Adrenal gland (tissue), 9 donors: ENCODE measurements at regions not wholly inside any gene's neighbourhood (a gene's known extent, or its start where the extent isn't known, plus 50 kb on each side); places are given as distances from the start of the nearest gene placed in this dataset.

ENCODE experiments used
- DNase-seq, 7 donors: peaks; one replicate each; pipeline ENCODE4 v3.0.0-alpha.2; 2019 to 2020
- H3K27ac ChIP-seq, 5 donors: fragments of 200-600 bp; sonication (generic) in 4 of 5; 1 replicate in 3 of 5; 2 replicates in 2 of 5; pipeline versions ENCODE4 v1.5.1 to v1.8.0; 2016 to 2020; ENCODE audit warnings: mild to moderate bottlenecking in 1 of 5
- H3K27me3 ChIP-seq: fragments of 200-600 bp; 2 replicates; pipeline ENCODE4 v1.8.0; 2021
- H3K36me3 ChIP-seq, 2 donors: fragments of 200-600 bp; replicated peaks in 1 of 2; 1 replicate in 1 of 2; 2 replicates in 1 of 2; pipeline versions ENCODE4 v1.5.1 to v1.8.0; 2018 to 2022
- H3K4me1 ChIP-seq, 2 donors: fragments of 200-600 bp; replicated peaks in 1 of 2; 1 replicate in 1 of 2; 2 replicates in 1 of 2; pipeline versions ENCODE4 v1.5.1 to v1.8.0; 2018 to 2021
- H3K4me3 ChIP-seq, 4 donors: fragments of 200-600 bp; sonication (generic) in 3 of 4; one replicate each; pipeline ENCODE4 v1.5.1; 2016 to 2018
- H3K9me3 ChIP-seq, 3 donors: fragments of 200-600 bp; sonication (generic) in 1 of 3; replicated peaks in 1 of 3; 1 replicate in 2 of 3; 2 replicates in 1 of 3; pipeline versions ENCODE4 v1.5.1 to v1.8.0; 2016 to 2021
- POLR2A ChIP-seq, 2 donors: fragments of 450-650 bp; IDR thresholded peaks; one replicate each; pipeline ENCODE4 v1.6.1; 2017; ENCODE audit warnings: antibody characterized with exemption in 2 of 2, mild to moderate bottlenecking in 2 of 2, moderate library complexity in 1 of 2
- WGBS, 4 donors: extraction: QIAGEN DNeasy Blood & Tissue Kit in 2 of 4; methylation state at CpG; one replicate each; pipeline versions ENCODE4 v1.1.5 to v1.1.7; 2013 to 2017; 5-methylcytosine and 5-hydroxymethylcytosine counted together
- intact Hi-C, 2 donors: fragments of 100-400 bp; cut with DNase I; formaldehyde crosslinking; loops; one replicate each; pipeline versions ENCODE4 v1.14.1 to v1.15.0; 2022 to 2023
- TF ChIP-seq, protein P1 (sequence below), 6 experiments: fragments of 450-650 bp in 4 of 6; fragments of 200-600 bp in 2 of 6; sonication (generic) in 1 of 6; IDR thresholded peaks; 1 replicate in 5 of 6; 2 replicates in 1 of 6; pipeline versions ENCODE4 v1.5.1 to v1.8.0; 2016 to 2021; ENCODE audit warnings: antibody characterized with exemption in 6 of 6, mild to moderate bottlenecking in 2 of 6, moderate library complexity in 1 of 6
- donor health status: healthy with polysubstance abuse.
- donor health status: Bipolar disorder and iron deficiency.
- donor health status: DM: yes; HTN: yes; CAD: no.
- donor health status: DM: no; HTN: no; CAD: no.
- donor health status: DM: no; HTN: no; CAD: no.

DNA sequence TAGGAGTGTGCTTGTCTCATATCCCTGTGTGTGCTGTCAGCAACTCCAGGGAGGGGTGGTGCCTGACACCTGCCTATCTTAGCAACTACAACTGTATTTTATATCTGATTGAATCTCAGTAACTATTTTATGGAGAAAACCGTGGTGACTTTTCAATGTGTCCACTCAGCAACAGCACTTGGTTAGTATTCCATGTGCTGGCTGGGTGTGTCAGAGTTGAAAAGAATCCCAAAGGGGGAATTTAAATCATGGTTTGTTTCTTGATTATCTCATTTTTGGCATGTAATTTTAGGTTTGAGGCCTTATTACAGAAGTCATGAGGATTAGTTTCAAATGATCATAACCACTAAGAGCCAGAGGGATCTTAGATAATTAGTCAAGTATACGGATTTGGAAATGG lies 425.7 kb upstream of the FZD8 start:
- Histone ChIP-seq H3K9me3 (no peaks in the 10 kb centered on the region), H3K36me3 (no peaks in the 10 kb centered on the region), H3K4me3 (no peak overlapping the region), H3K27me3 (peaks cover 4% of the 10 kb centered on the region), H3K27ac (no peak overlapping the region), H3K4me1 (no peaks in the 10 kb centered on the region)
- WGBS, 4 donors: 68 to 85% (median 73%) methylated on average over 2 of the region's 2 CpGs
- intact Hi-C loops: no loop called here
- TF ChIP-seq POLR2A (IDR thresholded peaks at IDR 0.05): no peak
- TF ChIP-seq, protein P1, sequence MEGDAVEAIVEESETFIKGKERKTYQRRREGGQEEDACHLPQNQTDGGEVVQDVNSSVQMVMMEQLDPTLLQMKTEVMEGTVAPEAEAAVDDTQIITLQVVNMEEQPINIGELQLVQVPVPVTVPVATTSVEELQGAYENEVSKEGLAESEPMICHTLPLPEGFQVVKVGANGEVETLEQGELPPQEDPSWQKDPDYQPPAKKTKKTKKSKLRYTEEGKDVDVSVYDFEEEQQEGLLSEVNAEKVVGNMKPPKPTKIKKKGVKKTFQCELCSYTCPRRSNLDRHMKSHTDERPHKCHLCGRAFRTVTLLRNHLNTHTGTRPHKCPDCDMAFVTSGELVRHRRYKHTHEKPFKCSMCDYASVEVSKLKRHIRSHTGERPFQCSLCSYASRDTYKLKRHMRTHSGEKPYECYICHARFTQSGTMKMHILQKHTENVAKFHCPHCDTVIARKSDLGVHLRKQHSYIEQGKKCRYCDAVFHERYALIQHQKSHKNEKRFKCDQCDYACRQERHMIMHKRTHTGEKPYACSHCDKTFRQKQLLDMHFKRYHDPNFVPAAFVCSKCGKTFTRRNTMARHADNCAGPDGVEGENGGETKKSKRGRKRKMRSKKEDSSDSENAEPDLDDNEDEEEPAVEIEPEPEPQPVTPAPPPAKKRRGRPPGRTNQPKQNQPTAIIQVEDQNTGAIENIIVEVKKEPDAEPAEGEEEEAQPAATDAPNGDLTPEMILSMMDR (IDR thresholded peaks at IDR 0.05): no peak
- no peak for DNase-seq

DNA sequence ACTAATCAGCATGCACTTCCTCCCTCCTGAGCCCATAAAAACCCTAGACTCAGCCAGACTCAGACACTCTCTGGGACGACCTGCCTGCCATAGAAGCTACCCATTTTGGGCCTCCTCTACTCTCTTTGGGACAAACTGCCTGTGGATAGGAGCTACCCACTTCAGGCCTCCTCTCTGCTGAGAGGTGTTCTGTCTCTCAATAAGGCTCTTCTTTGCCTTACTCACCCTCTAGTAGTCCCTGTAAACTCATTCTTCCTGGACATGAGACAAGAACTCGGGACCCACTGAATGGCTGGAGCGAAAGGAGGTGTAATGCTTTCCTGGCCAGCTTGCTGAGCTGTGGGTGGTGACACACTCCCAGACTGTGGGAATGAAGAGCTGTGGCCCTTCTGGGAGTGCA lies 424.8 kb upstream of the FZD8 start:
- Histone ChIP-seq H3K27me3 (peaks cover 4% of the 10 kb centered on the region), H3K4me1 (no peaks in the 10 kb centered on the region), H3K27ac (no peak overlapping the region), H3K9me3 (no peaks in the 10 kb centered on the region), H3K36me3 (no peaks in the 10 kb centered on the region), H3K4me3 (no peak overlapping the region)
- no peak for DNase-seq
- TF ChIP-seq, protein P1 (IDR thresholded peaks at IDR 0.05): no peak
- TF ChIP-seq POLR2A (IDR thresholded peaks at IDR 0.05): no peak
- intact Hi-C loops: no loop called here
- WGBS, 4 donors: 94 to 100% (median 98%) methylated on average over 3 of the region's 3 CpGs

DNA sequence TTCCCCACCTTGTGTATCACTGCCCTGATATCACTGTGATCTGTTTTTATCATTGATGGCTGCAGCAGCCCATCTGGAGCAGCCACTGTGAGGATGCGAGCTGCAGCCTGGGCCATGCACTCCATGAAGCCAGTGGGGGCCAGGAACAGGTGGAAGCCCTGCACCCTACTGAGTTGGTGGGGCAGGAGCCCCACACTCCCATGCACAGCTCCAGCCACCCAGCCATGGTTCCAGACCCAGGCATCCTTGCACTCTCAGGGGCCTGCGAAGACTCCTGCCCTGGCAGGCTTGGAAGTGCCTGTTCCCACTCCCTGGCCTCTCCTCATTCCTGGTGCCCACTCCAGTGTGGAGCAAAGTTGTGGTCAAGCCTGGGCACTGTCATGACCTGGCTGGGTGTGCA lies 424.0 kb upstream of the FZD8 start:
- no peaks in the 10 kb centered on the region for H3K36me3 ChIP-seq
- H3K4me1 ChIP-seq: no peaks in the 10 kb centered on the region
- 80 to 100% (median 90%) methylated on average over 1 to 2 of the region's 2 CpGs for WGBS, 4 donors
- peaks cover 4% of the 10 kb centered on the region for H3K27me3 ChIP-seq
- TF ChIP-seq, protein P1 (IDR thresholded peaks at IDR 0.05): no peak
- no peak for TF ChIP-seq POLR2A (IDR thresholded peaks at IDR 0.05)
- no peak overlapping the region for H3K4me3 ChIP-seq
- intact Hi-C loops: no loop called here
- DNase-seq: no peak
- H3K9me3 ChIP-seq: no peaks in the 10 kb centered on the region
- H3K27ac ChIP-seq: no peak overlapping the region

DNA sequence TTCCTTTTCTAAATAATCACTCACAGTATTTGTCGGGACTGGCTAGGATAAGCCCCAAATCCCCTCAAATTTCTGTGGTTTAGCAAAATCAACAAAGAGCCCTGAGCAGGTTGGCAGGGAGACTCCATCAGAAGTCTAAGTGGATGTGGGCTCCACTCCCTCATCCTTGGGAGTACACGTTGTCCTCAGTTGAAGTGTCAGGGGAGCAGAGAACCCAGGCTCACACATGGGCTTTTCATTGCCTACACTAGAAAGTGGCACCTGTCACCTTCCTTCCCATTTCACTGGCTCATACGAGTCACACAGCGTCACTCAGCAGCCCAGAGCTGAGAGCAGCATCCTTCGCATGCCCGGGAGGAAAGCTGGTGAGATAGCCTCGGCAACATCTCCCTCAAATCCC lies 421.3 kb upstream of the FZD8 start:
- DNase-seq: no peak
- no peaks in the 10 kb centered on the region for H3K4me1 ChIP-seq
- H3K27ac ChIP-seq: no peak overlapping the region
- no peaks in the 10 kb centered on the region for H3K36me3 ChIP-seq
- TF ChIP-seq, protein P1 (IDR thresholded peaks at IDR 0.05): no peak
- no peak for TF ChIP-seq POLR2A (IDR thresholded peaks at IDR 0.05)
- H3K27me3 ChIP-seq: peaks cover 4% of the 10 kb centered on the region
- no peak overlapping the region for H3K4me3 ChIP-seq
- 79 to 95% (median 83%) methylated on average over 7 of the region's 7 CpGs for WGBS, 4 donors
- H3K9me3 ChIP-seq: no peaks in the 10 kb centered on the region
- intact Hi-C loops: no loop called here
